Left hindlimb (tissue), 1 donor: ENCODE measurements at regions not wholly inside any gene's neighbourhood (a gene's known extent, or its start where the extent isn't known, plus 50 kb on each side); places are given as distances from the start of the nearest gene placed in this dataset.

Experiments
- DNase-seq: peaks from one replicate; pipeline ENCODE4 v3.0.0-alpha.2; 2018

- no peak for DNase-seq
These were observed 626.6 kb upstream of the TMEM132C start for GRCh38 chr12:127640181-127640886.

GRCh38 chr12:127642208-127642607 is 624.8 kb upstream of the TMEM132C start:
- no peak for DNase-seq

GRCh38 chr12:127648321-127648720 is 618.6 kb upstream of the TMEM132C start:
- DNase-seq = no peak

- DNase-seq = no peak
These were observed 617.0 kb upstream of the TMEM132C start for GRCh38 chr12:127649961-127650360.

- DNase-seq = no peak
These were observed 616.3 kb upstream of the TMEM132C start for GRCh38 chr12:127650626-127651025.

- no peak for DNase-seq
These were observed 614.7 kb upstream of the TMEM132C start for GRCh38 chr12:127652281-127652680.

GRCh38 chr12:127654383-127654985 is 612.5 kb upstream of the TMEM132C start:
- DNase-seq = no peak

- DNase-seq = no peak
These were observed 611.3 kb upstream of the TMEM132C start for GRCh38 chr12:127655691-127656090.

- DNase-seq = no peak
These were observed 610.7 kb upstream of the TMEM132C start for GRCh38 chr12:127656266-127656665.

- DNase-seq = no peak
These were observed 609.9 kb upstream of the TMEM132C start for GRCh38 chr12:127657036-127657435.

- no peak for DNase-seq
These were observed 606.0 kb upstream of the TMEM132C start for GRCh38 chr12:127660961-127661360.

GRCh38 chr12:127663716-127664115 is 603.3 kb upstream of the TMEM132C start:
- no peak for DNase-seq

GRCh38 chr12:127664901-127665300 is 602.1 kb upstream of the TMEM132C start:
- DNase-seq = no peak

- no peak for DNase-seq
These were observed 599.8 kb upstream of the TMEM132C start for GRCh38 chr12:127667131-127667685.

- DNase-seq = no peak
These were observed 596.7 kb upstream of the TMEM132C start for GRCh38 chr12:127670294-127670693.

- DNase-seq = no peak
These were observed 596.2 kb upstream of the TMEM132C start for GRCh38 chr12:127670796-127671195.

- DNase-seq = no peak
These were observed 591.0 kb upstream of the TMEM132C start for GRCh38 chr12:127675936-127676335.

GRCh38 chr12:127677537-127678131 is 589.3 kb upstream of the TMEM132C start:
- peak; percentile 64 for DNase-seq

- no peak for DNase-seq
These were observed 588.0 kb upstream of the TMEM132C start for GRCh38 chr12:127678945-127679344.

- no peak for DNase-seq
These were observed 586.5 kb upstream of the TMEM132C start for GRCh38 chr12:127680516-127680915.

GRCh38 chr12:127681151-127681754 is 585.7 kb upstream of the TMEM132C start:
- DNase-seq = no peak

- no peak for DNase-seq
These were observed 581.5 kb upstream of the TMEM132C start for GRCh38 chr12:127685491-127685890.

GRCh38 chr12:127685931-127686330 is 581.0 kb upstream of the TMEM132C start:
- no peak for DNase-seq

GRCh38 chr12:127687181-127687580 is 579.8 kb upstream of the TMEM132C start:
- no peak for DNase-seq
